HG02610 (cell line): ENCODE measurements at regions not wholly inside any gene's neighbourhood (a gene's known extent, or its start where the extent isn't known, plus 50 kb on each side); places are given as distances from the start of the nearest gene placed in this dataset.

Source experiments
- ATAC-seq: cut with Tn5 transposase; IDR thresholded peaks from one replicate; pipeline ENCODE4 v1.9.1; 2021; ENCODE audit warnings: mild to moderate bottlenecking, moderate library complexity; ENCODE audit not compliant: unreplicated experiment

DNA sequence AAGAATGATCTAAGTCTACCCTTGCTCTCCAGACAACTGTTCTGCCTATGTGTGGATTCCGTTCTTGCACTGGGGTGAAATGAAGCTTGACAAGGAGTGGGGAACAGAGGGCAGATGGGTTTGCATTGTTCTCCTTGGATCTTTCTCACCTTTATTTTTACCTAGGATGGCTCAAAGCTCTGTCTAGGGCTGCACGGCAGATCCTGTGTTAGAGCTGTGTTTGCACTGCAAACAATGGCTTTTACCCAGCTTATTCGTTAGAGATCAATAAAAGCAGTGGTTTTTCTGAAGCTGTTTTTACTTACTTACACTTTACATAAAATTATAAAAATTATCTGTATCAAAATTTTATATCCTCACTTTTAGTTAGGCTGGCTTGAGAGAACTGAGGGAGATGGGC lies 105.1 kb downstream of the LRIG3 start:
- ATAC-seq, result no peak

DNA sequence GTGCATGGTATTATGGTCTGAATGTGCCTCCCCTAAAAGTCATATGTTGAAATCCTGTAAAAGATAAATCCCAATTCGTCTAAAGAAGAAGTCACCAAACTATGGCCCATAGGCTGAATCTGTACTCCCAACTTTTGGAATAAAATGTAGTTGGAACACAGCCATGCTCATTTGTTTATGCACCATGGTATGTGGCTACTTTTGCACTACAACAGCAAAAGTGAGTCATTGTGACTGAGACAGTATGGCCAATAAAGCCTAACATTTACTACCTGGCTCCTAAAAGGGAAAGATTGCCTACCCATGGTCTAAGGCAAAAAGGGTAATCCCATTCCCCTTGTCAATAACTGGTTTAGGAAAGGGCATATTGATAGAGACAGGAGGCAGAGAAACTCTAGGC lies 101.8 kb downstream of the LRIG3 start:
- ATAC-seq, result no peak

DNA sequence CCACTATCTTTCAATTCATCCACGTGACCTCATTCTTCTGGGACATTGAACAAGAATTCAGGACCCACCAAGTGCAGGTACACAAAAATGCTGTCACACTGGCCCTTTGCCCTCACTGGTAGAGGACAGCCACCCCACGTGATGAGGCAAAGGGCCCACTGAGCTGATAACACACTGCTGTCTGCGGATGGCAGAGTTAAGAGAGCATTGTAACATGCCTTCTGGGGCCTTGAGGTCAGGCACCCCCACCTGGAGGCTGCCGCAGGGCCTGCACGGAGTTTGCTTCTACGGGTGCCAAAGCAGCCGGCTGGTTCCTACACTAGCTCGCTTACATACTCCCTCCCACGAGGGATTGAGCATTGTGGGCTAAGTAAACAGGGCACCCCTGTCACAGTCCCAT lies 101.0 kb downstream of the LRIG3 start:
- no peak for ATAC-seq

- ATAC-seq, result no peak
These were observed 100.3 kb downstream of the LRIG3 start for GRCh38 chr12:58819985-58820384.
